HL-60 (cell line): ENCODE measurements at regions not wholly inside any gene's neighbourhood (a gene's known extent, or its start where the extent isn't known, plus 50 kb on each side); places are given as distances from the start of the nearest gene placed in this dataset.
"Not testable (repeated sequence)": the region's sequence is repeated elsewhere in the genome, so short reads cannot be mapped to it uniquely, and the experiment has no call there.

Source experiments
- DNase-seq, 2 experiments: peaks; one replicate each; pipeline ENCODE4 v3.0.0-alpha.2; 2010 to 2020; ENCODE audit warnings: low read depth in 1 of 2, low spot score in 1 of 2
- H3K27ac ChIP-seq: fragments of 250-450 bp; sonication (Bioruptor Pico); replicated peaks from 2 replicates; pipeline ENCODE4 v1.5.1; 2020; ENCODE audit warnings: mild to moderate bottlenecking, moderate library complexity
- H3K27me3 ChIP-seq: fragments of 250-450 bp; sonication (Bioruptor Pico); 2 replicates; pipeline ENCODE4 v1.5.1; 2021; ENCODE audit warnings: mild to moderate bottlenecking, moderate library complexity; ENCODE audit not compliant: insufficient read depth, poor library complexity, severe bottlenecking
- H3K4me3 ChIP-seq: replicated peaks from 2 replicates; pipeline ENCODE4 v1.5.1; 2011; ENCODE audit warnings: mild to moderate bottlenecking, control low read depth, low read length; ENCODE audit not compliant: insufficient read depth
- CTCF ChIP-seq: IDR thresholded peaks from one replicate; pipeline ENCODE4 v1.5.1; 2011; ENCODE audit warnings: low read length, control low read depth, inconsistent platforms; ENCODE audit not compliant: insufficient read depth
- GABPA ChIP-seq: IDR thresholded peaks from 2 replicates; pipeline ENCODE4 v1.6.1; 2012; ENCODE audit warnings: low read depth
- POLR2AphosphoS5 ChIP-seq: IDR thresholded peaks from 2 replicates; pipeline ENCODE4 v1.6.1; 2012; ENCODE audit warnings: low read depth
- REST ChIP-seq: IDR thresholded peaks from 2 replicates; pipeline ENCODE4 v1.6.1; 2012; ENCODE audit warnings: low read depth; ENCODE audit not compliant: insufficient replicate concordance
- SPI1 ChIP-seq: IDR thresholded peaks from 2 replicates; pipeline ENCODE4 v1.6.1; 2012; ENCODE audit warnings: low read depth, mild to moderate bottlenecking, borderline replicate concordance

- H3K4me3 ChIP-seq, result no peak overlapping the region
- no peak for DNase-seq
- no peak overlapping the region for H3K27ac ChIP-seq
- H3K27me3 ChIP-seq, result no peaks in the 10 kb centered on the region
- TF ChIP-seq GABPA, result no peak
- no peak for TF ChIP-seq CTCF
- no peak for TF ChIP-seq SPI1
- TF ChIP-seq REST, result no peak
- TF ChIP-seq POLR2AphosphoS5, result no peak
Measured at GRCh38 chrX:95505721-95506120, 1178.9 kb upstream of the DIAPH2 start.

- Histone ChIP-seq H3K27me3 (no peaks in the 10 kb centered on the region), H3K4me3 (no peak overlapping the region), H3K27ac (no peak overlapping the region)
- TF ChIP-seq CTCF (no peak), SPI1 (no peak)
- DNase-seq, result no peak
Measured at GRCh38 chrX:95509474-95509873, 1175.2 kb upstream of the DIAPH2 start.

- not testable (repeated sequence) for H3K27ac ChIP-seq, H3K27me3 ChIP-seq, H3K4me3 ChIP-seq, DNase-seq
Measured at GRCh38 chrX:95524018-95524417, 1160.6 kb upstream of the DIAPH2 start.

GRCh38 chrX:95536111-95536510 is 1148.5 kb upstream of the DIAPH2 start:
- no peak overlapping the region for H3K27ac ChIP-seq
- DNase-seq, result no peak
- TF ChIP-seq GABPA, result no peak
- no peak for TF ChIP-seq SPI1
- no peak for TF ChIP-seq POLR2AphosphoS5
- no peak for TF ChIP-seq REST
- H3K4me3 ChIP-seq, result no peak overlapping the region
- no peaks in the 10 kb centered on the region for H3K27me3 ChIP-seq

- DNase-seq, result no peak
- Histone ChIP-seq H3K27ac (no peak overlapping the region), H3K27me3 (no peaks in the 10 kb centered on the region), H3K4me3 (no peak overlapping the region)
- no peak for TF ChIP-seq GABPA
- TF ChIP-seq SPI1, result no peak
- no peak for TF ChIP-seq POLR2AphosphoS5
- TF ChIP-seq CTCF, result no peak
- no peak for TF ChIP-seq REST
Measured at GRCh38 chrX:95536661-95537060, 1148.0 kb upstream of the DIAPH2 start.
